Tibial nerve (tissue), 3 donors: ENCODE measurements at regions not wholly inside any gene's neighbourhood (a gene's known extent, or its start where the extent isn't known, plus 50 kb on each side); places are given as distances from the start of the nearest gene placed in this dataset.
"Not testable (repeated sequence)": the region's sequence is repeated elsewhere in the genome, so short reads cannot be mapped to it uniquely, and the experiment has no call there.

Experiments
- POLR2A ChIP-seq, 2 donors: fragments of 450-650 bp; IDR thresholded peaks; one replicate each; pipeline ENCODE4 v1.6.1; 2017; ENCODE audit warnings: antibody characterized with exemption in 2 of 2, mild to moderate bottlenecking in 2 of 2, moderate library complexity in 2 of 2
- TF ChIP-seq, protein P1 (sequence below), 5 experiments: fragments of 200-600 bp in 3 of 5; fragments of 450-650 bp in 2 of 5; sonication (generic) in 3 of 5; IDR thresholded peaks; one replicate each; pipeline ENCODE4 v1.5.1; 2016 to 2019; ENCODE audit warnings: antibody characterized with exemption in 5 of 5, mild to moderate bottlenecking in 3 of 5, moderate library complexity in 2 of 5

DNA sequence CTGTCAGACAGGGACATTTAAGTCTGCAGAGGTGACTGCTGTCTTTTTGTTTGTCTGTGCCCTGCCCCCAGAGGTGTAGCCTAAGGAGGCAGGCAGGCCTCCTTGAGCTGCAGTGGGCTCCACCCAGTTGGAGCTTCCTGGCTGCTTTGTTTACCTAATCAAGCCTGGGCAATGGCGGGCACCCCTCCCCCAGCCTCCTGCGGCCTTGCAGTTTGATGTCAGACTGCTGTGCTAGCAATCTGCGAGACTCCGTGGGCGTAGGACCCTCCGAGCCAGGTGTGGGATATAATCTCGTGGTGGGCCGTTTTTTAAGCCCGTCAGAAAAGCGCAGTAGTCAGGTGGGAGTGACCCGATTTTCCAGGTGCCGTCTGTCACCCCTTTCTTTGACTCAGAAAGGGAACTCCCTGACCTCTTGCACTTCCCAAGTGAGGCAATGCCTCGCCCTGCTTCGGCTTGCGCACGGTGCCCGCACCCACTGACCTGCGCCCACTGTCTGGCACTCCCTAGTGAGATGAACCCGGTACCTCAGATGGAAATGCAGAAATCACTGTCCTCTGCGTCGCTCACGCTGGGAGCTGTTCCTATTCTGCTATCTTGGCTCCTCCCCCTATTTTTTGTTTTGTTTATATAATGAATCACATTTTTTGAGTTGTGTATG lies 179.4 kb upstream of the KLF8 start:
- TF ChIP-seq, protein P1, sequence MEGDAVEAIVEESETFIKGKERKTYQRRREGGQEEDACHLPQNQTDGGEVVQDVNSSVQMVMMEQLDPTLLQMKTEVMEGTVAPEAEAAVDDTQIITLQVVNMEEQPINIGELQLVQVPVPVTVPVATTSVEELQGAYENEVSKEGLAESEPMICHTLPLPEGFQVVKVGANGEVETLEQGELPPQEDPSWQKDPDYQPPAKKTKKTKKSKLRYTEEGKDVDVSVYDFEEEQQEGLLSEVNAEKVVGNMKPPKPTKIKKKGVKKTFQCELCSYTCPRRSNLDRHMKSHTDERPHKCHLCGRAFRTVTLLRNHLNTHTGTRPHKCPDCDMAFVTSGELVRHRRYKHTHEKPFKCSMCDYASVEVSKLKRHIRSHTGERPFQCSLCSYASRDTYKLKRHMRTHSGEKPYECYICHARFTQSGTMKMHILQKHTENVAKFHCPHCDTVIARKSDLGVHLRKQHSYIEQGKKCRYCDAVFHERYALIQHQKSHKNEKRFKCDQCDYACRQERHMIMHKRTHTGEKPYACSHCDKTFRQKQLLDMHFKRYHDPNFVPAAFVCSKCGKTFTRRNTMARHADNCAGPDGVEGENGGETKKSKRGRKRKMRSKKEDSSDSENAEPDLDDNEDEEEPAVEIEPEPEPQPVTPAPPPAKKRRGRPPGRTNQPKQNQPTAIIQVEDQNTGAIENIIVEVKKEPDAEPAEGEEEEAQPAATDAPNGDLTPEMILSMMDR (IDR thresholded peaks at IDR 0.05): not testable (repeated sequence)
- TF ChIP-seq POLR2A (IDR thresholded peaks at IDR 0.05): not testable (repeated sequence)
